ENCODE measurements at regions not wholly inside any gene's neighbourhood (a gene's known extent, or its start where the extent isn't known, plus 50 kb on each side); places are given as distances from the start of the nearest gene placed in this dataset.

GRCh38 chr17:72387969-72388368, 267.1 kb downstream of the SOX9 start:
- DNase-seq (ENCODE audit: low spot score) = no peak

GRCh38 chr17:72388765-72389473, 268.1 kb downstream of the SOX9 start:
- no peak for DNase-seq (ENCODE audit: low spot score)

- DNase-seq (ENCODE audit: low spot score) = no peak
Observed at GRCh38 chr17:72390675-72391508, 270.1 kb downstream of the SOX9 start.

- no peak for DNase-seq (ENCODE audit: low spot score)
Observed at GRCh38 chr17:72392056-72393010, 271.5 kb downstream of the SOX9 start.

DNA sequence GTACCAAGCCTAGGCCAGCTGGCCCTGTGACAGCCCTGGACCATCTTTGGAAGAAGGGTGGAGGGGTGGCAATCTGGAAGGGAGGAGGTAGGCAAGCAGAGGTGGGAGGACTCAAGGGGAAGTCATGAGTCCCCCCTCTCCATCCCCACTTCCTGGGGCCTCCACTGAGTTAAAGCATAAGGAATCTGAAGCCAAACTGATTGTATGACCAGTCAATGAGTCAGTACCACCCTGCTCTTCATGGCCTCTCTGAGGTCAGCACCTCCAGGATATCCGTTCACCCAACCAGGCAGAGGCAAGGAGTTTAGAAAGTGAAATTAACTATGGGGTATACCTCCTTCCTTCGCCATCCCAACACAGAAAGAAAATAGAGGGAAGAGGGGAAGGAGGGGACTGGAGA, 272.7 kb downstream of the SOX9 start:
- DNase-seq (ENCODE audit: low spot score) = no peak

- DNase-seq (ENCODE audit: low spot score) = no peak
Observed at GRCh38 chr17:72394531-72394930, 273.7 kb downstream of the SOX9 start.

DNA sequence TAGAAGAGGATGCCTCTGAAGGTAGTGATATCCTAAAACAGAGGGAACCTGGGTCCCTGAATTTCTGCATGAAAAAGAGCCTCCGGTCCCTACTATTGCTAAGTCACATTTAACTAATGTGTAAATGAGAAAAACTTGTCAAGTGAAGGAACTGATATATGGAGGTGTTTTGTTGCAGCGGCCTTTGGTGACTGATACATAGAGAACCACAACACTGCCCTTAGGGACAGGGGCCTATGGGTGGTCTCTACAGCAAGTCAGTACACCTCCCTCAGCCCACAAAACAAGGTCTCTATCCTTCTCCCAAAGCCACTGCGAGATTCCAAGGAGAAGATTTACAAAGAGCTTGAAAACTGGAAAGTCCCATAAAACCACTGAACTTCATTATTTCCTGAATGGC, 275.3 kb downstream of the SOX9 start:
- DNase-seq (ENCODE audit: low spot score) = no peak

DNA sequence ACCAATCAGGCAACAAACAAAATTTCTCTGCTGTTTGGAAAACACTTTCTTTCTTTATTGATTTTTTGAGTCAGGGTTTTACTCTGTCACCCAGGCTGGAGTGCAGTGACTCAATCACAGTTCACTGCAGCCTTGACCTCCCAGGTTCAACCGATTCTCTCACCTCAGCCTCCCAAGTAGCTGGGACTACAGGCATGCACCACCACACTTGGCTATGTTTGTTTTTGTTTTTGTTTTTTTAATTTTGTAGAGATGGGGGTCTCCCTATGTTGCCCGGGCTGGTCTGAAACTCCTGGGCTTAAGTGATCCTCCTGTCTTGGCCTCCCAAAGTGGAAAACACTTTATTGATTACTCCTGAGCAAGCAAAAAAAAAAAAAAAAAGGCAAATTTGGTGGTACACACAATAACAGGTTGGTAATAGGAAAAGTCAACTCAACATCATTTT, 276.4 kb downstream of the SOX9 start:
- no peak for DNase-seq (ENCODE audit: low spot score)

- DNase-seq (ENCODE audit: low spot score) = no peak
Observed at GRCh38 chr17:72397687-72398086, 276.9 kb downstream of the SOX9 start.

GRCh38 chr17:72399023-72399607, 278.3 kb downstream of the SOX9 start:
- no peak for DNase-seq (ENCODE audit: low spot score)

DNA sequence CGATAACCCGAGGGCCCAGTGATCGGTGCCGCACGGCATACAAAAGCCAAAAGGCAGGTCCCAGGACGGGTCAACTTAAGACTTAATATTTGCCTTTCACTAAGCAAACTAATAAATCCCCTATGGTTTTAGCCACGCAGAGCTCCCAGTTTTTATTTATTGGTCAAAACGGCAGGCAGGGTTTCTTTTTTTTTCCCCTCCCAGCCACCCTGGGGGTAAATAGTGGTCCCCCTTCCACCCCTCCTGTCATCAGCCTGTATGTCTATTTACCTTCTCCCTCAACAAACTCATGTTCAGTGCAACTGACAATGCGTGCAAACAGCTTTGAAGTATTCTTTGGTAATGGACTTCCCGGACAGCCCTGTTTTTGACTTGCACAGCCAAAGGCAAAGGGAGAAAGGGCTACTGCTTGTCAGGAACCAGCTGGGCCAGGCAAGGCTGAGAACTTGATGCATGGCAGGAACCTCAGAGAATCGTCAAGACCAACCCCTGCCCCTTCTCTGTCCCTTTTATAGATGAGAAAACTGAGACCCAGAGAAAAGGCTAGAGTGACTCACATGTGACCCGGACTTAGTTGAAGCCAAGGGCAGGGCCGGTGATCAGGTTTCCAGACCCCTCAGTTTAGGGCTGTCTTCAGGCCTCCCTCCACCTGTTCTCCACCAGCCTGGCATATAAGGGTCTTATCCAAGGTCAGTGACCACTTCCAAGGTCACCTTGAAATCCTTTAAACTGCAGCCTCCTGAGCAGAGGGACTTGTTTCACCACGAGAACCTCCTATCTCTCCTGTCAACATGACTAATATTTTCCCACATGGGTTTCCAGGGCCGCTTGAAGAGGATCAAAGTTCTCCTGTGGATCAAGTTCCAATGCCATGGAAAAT, 279.0 kb downstream of the SOX9 start:
- DNase-seq (ENCODE audit: low spot score) = no peak

- DNase-seq (ENCODE audit: low spot score) = no peak
Observed at GRCh38 chr17:72400488-72400827, 279.6 kb downstream of the SOX9 start.

GRCh38 chr17:72400863-72401262, 280.0 kb downstream of the SOX9 start:
- no peak for DNase-seq (ENCODE audit: low spot score)

DNA sequence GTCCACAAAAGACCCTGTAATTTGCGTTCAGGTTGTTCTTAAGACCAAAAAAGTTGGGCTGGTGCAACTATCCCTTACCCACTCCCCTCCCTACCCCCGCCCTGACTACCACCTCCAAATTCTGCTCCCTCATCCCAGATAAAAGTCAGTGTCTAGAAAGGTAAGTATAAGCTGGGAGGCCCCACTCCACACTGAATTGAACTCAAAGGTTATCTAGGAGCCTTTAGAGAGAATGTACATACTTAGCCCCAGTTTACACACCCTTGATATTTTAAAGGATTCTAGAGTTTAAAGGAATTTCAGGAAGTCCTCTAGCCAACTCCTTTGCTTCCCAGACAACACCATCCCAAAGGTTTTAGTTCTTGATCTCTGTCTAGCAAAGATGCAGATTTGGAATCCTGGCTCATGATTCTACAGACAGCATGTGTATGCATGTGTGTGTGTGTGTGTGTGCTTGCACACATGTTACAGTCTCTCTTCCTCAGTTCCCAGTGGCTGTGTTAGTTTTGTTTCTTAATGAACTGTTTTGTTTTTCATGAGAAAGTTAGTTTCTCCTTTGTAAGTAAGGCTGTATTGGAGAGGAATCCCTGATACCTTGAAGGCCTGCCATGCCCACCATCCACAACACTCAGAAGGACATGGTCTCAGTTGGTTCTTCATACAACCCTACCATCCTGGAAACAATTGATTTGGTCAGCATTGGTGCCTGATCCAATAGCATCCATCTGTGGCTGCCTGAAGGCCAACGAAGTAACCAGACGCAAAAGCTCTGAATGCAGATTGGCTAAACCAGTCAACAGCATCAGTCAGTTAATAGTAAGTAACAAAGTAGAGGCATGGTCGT, 281.3 kb downstream of the SOX9 start:
- no peak for DNase-seq (ENCODE audit: low spot score)

DNA sequence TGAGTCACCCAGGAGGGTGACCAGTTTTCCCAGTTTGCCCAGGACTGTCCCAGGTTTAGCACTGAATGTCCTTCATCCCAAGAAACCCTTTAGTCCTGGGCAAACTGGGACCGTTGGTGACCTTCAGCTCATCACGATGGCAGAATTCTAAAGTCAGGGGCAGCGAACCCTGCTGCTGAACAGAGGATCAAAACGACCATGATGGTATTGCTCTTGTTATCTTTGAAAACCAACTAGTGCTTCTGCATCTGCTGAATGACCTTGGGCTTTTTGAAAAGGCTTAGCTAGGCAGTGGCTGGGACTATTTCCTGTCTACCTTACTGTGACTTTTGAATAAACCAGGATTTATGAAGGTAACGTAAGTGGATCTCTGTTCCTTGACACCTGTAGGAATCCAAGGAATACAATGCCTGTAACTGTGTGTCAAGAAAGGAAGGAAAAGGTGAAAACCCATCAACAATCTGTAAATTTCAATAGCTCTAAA, 281.9 kb downstream of the SOX9 start:
- no peak for DNase-seq (ENCODE audit: low spot score)

- DNase-seq (ENCODE audit: low spot score) = no peak
Observed at GRCh38 chr17:72403713-72404209, 282.9 kb downstream of the SOX9 start.

- DNase-seq (ENCODE audit: low spot score) = no peak
Observed at GRCh38 chr17:72404872-72405271, 284.1 kb downstream of the SOX9 start.

DNA sequence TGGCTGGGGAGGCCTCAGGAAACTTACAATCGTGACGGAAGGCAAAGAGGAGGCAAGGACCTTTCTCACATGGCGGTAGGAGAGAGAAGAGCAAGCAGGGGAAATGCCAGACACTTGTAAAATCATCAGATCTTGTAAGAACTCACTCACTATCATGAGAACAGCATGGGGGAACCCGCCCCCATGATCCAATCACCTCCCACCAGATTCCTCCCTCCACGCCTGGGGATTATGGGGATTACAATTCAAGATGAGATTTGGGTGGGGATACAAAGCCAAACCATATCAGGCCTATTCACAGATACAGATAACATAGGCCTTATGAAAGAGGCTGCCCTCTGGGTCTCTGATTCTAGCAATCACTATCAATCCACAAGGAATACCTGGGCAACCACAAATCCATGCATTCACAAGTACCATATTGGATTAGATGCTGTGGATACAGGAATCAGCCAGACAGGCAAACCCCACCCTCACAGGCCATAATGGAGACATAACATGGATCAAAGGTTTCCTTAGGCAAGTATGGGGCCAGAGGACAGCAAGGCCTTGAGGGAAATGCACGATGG, 284.9 kb downstream of the SOX9 start:
- DNase-seq (ENCODE audit: low spot score) = no peak

- no peak for DNase-seq (ENCODE audit: low spot score)
Observed at GRCh38 chr17:72406498-72406897, 285.7 kb downstream of the SOX9 start.
